Middle frontal gyrus (tissue), 1 donor: ENCODE measurements at regions not wholly inside any gene's neighbourhood (a gene's known extent, or its start where the extent isn't known, plus 50 kb on each side); places are given as distances from the start of the nearest gene placed in this dataset.

Experiments
- DNase-seq: peaks from one replicate; pipeline ENCODE4 v3.0.0-alpha.2; 2015; ENCODE audit warnings: low spot score; ENCODE audit errors: extremely low spot score

DNA sequence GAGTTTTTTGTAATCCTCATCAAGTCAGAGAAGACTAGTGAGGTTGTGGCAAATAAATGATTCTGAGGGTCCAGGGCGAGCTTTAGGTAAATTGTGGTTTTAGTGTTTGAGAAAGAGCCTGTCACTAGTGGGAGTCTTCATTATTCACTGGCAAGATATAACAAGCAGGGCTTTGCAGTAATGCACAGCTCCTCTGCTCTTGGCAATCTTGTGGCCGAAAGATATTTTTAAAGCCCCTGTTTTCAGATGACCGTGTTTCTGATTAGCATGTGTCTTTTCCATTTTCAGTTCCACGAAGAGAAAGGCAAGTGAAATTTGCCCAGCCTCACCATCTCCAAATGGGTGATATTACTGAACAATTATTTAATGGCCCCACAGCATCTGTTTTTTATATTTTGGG, 154.0 kb upstream of the BCL6 start:
- DNase-seq = no peak

DNA sequence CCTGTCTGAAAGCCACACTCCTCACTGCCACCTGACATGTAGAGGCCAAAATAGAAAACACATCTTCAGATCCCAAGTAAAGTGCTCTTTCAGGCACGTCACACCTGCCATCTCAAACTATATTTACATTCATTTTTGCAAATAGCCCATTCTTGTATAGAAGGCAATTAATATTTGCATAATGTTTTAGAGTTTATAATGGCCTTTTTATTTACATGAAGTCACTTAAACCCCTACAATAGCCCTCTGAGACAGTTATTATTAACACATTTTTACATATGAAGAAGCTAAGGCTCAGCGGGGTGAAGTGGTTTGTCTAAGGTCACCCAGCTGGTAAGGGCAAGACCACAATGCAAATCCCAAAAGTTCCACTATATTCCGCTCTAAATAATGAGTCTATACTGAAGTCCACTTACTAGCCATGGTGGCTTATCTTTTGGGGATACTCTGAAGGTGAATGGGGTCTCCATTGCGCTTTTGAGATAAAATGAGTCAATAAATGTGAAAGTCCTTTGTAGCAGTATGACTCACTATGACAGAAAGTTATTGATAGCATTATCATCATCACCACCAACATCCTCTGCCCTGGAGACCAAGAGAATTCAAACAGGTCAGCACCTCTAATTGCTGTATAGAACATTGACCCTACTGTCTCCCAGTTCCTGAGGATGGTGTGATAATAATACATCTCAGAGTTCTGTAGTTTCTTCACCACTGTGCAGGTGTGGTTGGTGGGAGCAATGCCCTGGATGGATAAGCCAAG, 155.9 kb upstream of the BCL6 start:
- DNase-seq = no peak

DNA sequence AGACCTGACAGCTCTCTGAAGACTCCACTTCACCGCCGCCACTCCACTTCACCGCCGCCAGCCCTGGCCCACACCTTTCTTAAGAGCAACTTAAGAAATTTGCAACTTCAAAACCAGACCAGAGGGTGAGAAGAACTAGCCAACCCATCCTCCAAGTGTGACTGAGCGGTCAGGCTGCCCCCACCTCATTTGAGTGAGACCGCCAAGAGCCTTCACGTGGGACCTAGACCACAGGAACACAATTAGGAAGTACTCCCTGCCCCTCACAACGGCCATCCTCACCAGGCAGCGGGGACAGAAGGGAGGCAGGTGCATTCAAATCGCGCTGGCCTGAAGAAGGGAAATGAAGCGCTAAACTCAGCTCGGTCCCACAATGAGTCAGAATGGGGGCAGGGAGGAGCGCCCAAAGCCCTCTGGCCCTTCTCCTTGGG, 156.8 kb upstream of the BCL6 start:
- DNase-seq = no peak

DNA sequence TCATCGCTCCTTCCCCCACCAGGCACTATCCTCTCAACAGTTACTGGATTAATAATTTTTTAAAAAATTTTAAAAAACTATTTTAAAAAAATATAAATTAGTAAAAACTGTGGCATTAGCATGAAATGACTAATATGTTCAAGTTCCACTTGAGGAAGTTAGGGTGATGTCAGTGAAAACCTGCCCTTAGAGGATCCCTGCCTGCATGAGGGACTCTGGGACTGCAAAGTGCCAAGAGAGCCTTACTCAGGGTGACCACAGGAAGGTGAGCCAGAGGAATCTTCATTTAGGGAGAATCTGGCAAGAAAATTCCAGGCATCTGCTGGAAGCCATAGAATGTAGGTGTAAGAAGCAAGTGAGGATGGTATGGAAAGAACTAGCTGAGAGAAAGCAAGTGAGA, 157.7 kb upstream of the BCL6 start:
- DNase-seq = no peak

DNA sequence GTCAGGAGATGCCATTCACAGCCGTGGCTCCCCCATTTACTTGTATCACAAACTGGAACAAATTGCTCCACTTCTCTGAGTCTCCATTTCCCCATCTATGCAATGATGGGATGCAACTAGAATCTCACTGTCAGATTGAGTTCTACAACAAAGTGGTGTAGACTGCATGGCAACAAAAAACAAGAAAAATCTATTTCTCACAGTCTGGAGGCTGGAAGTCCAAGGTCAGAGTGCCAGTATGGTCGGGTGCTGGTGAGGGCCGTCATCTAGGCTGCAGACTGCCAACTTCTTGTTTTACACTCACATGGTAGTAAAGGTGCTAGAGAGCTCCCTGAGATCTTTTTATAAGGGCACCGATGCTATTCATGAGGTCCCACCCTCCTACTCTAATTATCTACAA, 158.4 kb upstream of the BCL6 start:
- no peak for DNase-seq

DNA sequence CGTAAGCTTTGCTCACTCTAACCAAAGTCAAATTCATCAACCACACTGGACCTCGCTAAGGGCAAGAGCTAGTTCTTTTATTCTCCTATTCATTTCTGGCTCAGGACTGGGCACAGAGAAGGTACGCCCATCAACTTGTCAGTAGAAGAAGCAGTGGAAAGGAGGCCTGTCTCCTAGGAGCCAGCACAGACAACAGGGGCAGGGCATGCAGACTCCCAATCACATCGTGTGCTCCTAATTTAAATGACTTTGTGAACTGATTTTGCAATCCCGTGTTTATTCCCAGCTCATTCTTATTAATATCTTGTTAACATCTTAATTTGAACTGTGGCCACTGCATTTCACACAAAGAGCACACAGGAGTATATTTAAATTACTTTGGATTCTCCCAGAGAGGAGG, 161.1 kb upstream of the BCL6 start:
- DNase-seq = no peak

DNA sequence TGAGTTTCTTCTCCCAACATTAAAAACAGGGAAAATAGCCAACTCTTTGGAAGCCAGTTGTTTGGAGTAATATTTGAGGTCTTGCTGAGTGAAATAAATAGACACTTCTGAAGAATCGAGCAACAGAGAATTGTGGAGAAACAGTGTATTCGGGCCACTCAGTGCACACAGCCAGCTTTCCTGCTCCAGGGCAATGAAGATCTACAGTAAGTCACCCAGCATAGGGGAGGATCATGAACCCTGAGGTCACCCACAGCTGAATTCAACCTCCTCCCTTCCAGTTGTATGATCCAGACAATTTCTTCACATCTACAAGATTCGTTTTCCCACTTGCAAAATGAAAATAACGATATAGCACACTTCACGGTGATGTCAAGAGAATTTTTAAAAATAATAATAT, 161.7 kb upstream of the BCL6 start:
- no peak for DNase-seq

DNA sequence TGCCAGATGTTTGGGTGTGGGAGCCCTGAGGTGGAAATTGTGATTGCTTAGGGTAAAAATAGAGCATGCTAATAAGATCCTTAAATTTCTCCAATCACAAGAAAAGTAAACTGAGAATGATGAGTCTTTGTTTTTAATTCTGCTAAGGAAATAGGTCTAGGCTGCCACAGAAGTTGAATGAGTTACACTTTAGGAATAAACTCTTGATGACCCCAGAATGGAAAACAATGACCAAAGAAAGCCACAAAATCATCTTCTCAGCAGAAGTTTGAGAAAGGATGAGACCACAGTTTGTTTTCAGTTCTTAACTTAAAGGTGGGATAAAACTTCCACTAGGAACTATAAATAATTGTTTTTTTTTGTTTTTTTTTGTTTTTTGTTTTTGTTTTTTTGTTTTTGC, 164.6 kb upstream of the BCL6 start:
- no peak for DNase-seq

DNA sequence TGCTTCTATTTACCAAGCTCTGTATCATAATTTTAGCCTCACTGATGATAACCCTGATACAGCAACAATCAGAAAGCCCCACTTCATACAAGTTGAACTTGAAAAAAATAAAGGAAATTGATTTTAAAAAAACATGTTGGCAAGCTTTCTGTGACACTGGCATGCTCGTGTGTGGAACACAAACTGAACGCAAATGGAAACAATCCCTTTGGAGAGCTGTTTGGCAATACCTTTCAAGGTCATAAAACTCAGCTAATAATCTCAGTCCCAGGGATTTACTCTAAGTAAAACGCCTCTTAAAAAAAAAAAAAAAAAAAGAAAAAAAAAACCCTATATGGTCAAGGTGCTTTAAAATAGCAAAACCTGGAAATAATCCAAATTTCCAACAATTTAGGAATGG, 166.7 kb upstream of the BCL6 start:
- DNase-seq = no peak

DNA sequence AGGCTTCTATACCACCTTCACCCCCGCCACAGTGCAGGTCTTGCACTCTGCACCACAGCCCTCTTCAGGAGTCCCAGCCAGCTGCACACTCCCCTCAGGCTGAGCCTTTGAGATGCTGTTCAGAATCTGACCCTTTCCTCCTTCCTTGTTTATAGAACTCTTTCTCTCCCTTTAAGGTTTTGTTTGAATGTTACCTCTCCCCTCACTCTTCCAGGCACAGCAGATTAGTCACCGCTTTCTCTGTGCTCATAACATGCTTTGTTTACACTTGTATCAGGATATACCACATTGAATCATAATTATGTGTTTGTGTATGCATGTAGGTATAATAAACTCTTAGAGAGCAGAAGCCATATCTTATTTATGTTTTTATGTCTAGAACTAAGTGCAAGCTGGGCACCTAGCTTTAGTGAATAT, 168.4 kb upstream of the BCL6 start:
- no peak for DNase-seq

DNA sequence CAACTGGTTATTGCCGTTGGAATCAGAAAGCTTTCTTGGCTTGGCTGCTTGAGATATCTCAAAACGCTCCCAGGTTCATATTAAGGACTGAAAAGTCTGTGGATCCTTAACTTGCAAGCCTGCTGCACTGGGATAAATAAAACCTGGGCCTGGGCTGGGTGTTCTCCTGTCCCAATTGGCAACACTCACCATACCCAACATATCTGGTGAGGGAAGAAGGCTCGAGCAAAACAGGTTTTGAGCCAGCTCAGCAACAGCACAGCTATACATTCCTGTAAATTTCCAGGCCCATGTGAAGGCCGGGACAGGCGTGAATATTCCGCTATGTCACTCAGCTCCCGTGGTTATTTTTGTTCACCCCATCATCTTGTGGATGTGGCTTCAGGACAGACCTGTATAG, 169.0 kb upstream of the BCL6 start:
- no peak for DNase-seq

DNA sequence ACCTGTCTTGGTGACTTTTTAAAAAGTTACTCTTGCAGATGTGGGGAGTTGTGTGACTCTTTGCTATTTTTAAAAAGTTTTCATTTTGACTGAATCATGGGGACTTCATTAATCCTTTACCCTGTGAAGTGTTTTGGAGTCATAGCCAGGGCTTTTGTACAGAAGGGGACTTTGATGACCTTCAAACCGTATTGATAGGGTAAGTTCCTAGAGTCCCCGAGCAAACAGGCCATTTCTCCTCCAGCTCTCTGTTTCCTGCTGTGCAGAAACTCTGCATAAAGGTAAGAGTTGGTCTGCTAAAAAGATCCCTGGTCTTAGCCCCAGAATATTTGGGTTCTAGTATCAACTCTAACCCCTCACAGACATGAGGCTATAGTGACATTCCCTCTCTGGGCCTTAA, 170.8 kb upstream of the BCL6 start:
- DNase-seq = no peak

DNA sequence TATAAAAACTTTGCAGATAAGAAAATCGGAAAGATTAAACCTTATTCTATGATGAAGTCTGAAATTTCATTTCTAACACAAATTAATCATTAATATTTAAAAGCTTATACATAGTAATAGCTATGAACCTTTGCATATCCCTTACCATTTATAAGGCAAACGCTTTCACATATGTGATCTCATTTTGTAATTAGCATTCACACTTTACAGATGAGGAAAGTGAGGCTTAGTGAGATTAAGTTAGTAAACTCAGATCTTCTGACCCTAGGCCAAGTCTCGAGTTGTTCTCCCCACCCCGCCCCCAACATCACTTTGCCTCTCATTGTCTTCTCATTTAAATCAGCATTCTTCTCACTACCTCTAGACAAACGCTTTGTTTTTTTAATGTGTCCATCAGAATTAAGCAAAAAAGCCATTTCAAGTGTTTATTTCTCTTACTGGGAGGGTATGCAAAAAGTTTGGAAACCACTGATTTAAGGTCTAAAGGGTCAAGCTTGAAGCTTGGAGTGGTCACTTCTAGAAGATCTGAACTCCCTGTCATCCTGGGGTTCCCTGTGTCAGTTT, 172.9 kb upstream of the BCL6 start:
- DNase-seq = no peak

DNA sequence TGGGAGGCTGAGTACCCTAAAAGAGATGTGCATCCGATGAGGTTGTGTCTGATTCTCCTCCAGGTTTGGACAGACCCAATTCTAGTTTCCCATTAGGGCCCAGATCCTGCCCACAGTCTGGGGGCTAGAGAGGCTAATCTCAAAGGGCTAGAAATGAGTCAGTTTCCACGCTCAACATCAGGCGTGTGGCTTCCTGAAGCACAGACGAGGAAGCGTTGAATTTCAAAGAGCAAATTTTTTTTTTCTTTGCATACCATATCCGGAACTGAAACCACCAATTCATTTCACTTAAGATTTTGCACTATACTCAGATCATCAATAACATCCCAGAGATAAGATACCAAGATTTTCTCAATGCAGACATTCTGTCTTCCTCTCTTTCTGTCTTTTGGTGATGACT, 173.8 kb upstream of the BCL6 start:
- no peak for DNase-seq

DNA sequence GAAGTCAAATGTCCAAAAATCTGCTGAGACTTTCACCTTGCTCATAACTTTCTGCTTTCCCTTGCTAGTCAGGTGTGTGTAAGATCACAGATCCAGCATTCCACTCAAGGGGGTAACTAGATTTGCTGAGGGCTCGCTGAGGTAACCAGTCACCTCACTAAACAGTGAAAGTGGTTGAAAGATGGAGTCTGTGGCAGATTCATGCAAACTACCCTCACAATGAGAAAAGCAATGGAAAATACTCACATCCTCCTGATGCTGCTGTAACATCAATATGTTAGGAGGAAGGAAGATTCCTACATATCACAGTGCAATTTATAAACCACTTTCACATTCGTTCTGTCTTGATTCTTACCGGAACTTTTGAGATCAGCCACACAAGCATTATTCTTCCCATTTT, 174.3 kb upstream of the BCL6 start:
- no peak for DNase-seq

DNA sequence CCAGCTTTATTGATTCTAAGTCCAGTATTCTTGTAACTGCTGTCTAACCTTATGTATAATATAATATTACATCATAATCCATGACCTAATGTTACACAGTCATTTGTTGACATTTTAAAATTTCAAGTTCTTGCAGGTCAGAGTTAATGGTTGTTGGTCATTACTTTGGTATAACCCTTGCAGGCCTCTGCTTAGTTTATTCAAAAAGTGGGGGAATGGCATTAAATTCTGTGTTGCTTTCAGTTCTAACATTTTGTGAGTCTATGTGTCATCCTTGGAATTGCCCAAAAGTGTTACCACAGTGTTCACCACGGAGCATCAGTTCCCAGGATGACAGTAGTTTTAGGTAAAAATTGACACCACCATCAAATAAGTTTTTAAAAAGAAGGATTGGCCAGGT, 174.8 kb upstream of the BCL6 start:
- DNase-seq = no peak

DNA sequence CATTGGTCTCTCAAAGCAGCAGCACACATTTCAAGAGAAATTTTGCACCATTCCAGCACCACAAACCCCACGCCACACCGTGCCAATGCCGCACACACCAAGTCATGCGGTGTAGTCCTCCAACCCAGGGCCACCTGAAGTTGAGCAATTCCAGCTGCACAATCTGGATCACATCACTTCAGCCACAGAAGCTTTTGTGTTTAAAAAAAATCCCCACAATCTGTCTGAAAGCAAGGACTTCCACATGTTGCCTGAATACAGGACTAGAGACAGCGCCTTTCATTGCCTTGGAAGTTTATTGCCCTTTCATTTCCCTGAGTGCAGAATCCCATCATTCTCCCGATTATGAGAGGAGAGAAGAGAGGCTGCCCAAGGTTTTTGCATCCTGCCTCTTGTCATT, 175.6 kb upstream of the BCL6 start:
- DNase-seq = no peak

DNA sequence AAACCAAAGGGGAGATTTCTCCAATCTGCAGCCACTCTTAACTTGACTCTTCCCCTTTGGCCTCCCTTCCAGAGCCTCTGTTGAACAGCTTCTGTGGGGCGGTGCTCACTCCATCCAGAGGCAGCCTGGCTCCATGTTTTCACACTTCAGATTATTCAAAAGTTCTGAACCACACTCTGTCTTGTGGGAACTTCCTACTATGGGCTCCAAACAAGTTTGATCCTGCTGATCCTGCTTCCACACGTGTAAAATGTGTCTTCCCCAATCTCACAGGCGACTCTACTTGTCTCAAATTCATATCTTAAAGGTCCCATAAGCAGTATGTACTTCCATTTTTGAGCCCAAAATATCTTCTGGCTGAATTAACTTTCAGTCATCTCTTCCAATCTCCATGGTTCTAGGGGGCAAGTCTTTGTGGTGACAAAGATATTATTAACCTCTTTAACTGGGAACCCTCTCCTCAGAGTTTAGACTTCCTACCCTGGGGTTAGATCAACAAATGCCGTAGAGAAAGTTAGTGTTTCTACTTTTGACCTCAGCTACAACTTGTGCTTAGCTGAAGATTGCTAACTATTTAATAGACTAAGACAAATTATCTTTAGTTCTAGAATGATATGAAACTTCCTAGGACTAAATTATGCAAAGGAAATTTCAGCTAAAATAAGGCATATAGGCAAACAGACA, 176.3 kb upstream of the BCL6 start:
- DNase-seq = no peak

DNA sequence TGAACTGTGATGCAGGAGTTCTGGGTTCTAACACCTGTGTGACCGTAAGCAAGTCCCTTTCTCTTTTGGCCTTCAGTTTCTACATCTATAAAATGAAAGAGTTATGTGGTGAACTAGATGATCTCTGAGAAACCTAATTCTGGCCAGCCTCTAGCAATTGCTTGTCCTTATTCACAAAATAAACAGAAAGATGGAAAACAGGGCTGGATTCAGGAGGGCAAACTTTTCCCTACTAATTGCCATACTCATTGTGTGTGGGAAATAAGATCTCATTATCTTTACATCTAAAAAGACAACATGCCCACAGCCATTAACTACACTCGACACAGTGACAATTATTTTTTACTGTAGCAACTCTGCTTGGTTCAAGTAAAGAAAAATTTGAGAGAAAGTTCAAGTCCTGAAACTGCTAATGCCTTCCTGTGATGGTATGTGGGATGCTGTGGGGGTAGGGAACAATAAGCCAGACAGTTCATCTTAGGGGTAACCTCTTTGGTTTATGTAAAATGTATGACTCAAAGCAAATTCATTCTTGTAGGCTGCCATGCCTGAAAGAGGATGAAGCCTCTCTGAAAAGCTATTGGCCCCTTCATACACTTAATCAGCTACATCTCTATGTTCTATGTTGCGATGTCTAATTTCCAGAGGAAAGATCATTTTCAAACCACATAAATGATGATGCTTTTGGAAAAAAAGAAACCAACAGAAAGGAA, 177.6 kb upstream of the BCL6 start:
- DNase-seq = no peak

DNA sequence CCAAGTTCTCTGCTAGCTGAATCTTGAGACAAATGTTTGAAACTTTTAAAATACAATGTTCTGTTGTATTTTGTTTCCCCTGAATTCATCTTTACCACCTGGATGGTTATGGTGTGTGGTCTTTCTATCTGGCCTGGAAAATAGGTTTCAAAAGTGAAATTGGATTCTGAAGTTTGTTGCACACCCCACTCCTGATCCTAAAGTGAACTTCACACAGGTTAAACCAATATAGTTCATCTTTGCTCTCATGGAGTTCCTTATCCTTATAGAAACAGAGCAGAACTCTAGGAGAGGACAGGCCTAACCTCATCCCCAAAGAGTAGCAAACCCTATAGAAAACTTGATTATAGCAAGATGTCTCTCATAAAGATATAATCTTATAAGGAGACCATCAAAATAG, 179.4 kb upstream of the BCL6 start:
- DNase-seq = no peak

DNA sequence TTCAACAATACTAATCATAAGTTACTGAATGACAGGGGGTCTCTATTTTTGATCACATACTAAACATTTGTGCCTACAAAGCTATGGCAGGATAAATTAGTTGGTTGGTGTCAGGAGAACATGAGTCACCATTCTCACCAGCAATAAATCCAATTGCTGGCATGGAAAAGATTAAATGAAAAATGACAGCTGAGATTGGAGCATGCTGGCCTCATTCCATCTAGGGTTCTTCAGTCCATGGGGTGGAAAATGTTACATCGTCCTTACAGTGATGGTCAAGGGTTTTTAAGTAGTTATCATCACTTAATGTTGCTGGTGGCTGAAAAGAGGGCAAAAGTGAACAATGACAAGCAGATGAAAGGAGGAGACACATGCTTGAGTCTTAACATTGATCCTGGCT, 180.1 kb upstream of the BCL6 start:
- DNase-seq = no peak

DNA sequence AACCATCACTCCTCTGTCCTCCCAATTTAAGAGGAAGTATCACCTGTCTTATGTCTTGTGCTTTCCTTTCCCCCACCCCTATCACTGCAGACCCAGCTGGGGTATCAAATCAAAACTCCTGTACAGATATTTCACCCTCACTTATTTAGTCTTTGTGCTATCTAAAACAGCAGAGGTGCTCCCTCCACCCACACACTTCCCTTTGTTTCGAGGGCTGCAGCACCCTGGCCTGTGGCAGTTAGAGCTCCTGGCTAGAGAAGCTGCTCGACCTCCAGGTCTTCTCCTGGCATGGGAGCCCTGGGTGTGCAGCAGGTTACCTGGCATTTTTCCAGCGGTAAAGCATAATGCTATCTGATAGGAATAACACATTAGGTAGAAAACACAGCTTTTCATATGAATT, 181.4 kb upstream of the BCL6 start:
- no peak for DNase-seq
